ENCODE measurements at regions not wholly inside any gene's neighbourhood (a gene's known extent, or its start where the extent isn't known, plus 50 kb on each side); places are given as distances from the start of the nearest gene placed in this dataset.

DNA sequence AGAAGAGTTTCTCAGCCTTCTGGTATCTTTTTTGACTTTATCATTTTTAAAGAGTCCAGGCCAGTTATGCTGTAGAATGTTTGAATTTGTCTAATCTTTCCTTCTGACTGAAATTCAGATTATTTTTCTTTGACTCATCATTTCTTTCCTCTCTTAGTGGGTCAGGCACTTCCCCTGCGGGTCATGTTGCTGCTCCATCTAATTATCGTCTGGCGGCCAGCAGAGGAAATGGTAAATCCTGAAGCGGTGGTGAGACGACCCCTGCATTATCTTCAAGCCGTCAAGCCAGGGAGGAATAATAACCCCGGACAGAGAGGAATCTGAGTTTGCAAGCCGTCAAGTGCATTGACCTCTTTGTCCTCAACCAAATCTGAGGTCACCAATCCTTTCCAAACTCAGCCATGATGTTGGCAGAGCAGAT lies 102.1 kb downstream of the ADSS2 start:
- TF ChIP-seq, protein P1, sequence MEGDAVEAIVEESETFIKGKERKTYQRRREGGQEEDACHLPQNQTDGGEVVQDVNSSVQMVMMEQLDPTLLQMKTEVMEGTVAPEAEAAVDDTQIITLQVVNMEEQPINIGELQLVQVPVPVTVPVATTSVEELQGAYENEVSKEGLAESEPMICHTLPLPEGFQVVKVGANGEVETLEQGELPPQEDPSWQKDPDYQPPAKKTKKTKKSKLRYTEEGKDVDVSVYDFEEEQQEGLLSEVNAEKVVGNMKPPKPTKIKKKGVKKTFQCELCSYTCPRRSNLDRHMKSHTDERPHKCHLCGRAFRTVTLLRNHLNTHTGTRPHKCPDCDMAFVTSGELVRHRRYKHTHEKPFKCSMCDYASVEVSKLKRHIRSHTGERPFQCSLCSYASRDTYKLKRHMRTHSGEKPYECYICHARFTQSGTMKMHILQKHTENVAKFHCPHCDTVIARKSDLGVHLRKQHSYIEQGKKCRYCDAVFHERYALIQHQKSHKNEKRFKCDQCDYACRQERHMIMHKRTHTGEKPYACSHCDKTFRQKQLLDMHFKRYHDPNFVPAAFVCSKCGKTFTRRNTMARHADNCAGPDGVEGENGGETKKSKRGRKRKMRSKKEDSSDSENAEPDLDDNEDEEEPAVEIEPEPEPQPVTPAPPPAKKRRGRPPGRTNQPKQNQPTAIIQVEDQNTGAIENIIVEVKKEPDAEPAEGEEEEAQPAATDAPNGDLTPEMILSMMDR (IDR thresholded peaks at IDR 0.05), result no peak
- TF ChIP-seq POLR2A (IDR thresholded peaks at IDR 0.05), result no peak
